ENCODE measurements at regions not wholly inside any gene's neighbourhood (a gene's known extent, or its start where the extent isn't known, plus 50 kb on each side); places are given as distances from the start of the nearest gene placed in this dataset.

GRCh38 chr20:50258790-50259483, 68.3 kb downstream of the CEBPB start:
- DNase-seq = no peak

- DNase-seq = peak; percentile 39
These were observed 69.3 kb downstream of the CEBPB start for GRCh38 chr20:50259705-50260478.

- peak; percentile 54 for DNase-seq
These were observed 70.0 kb downstream of the CEBPB start for GRCh38 chr20:50260479-50261221.

DNA sequence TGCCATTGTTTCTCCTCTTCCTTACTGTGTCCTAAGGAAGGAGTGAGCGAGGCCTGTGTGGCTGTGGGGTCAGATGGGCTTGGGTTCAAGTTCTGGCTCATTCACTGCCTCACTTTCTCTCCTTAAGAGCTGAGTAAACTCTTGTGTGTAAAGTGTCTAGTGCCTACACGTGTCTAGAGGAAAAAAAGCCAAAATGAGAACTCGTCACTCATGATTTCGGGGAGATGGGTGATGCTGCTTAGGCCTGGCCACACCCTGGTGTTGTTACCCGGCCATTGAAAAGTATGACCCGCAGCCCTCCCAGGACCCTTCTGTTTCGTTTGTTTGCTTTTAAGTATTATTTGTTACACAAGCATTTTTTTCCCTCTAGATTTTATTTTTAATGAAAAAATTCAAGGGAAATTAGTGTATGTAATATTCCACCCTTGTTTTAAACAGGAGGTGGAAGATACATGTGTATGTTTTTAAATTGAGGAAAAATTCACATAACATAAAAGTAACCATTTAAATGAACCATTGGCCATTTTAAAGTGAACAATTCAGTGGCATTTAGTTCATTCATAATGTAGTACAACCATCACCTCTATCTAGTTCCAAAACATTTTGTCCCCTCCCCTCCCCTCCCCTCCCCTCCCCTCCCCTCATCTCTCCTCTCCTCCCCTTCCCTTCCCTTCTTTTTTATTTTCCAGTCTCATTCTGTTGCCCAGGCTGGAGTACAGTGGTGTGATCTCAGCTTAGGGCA, 71.0 kb downstream of the CEBPB start:
- no peak for DNase-seq

- no peak for DNase-seq
These were observed 73.2 kb downstream of the CEBPB start for GRCh38 chr20:50263831-50264230.

GRCh38 chr20:50264534-50265145, 74.0 kb downstream of the CEBPB start:
- no peak for DNase-seq

- DNase-seq = no peak
These were observed 74.8 kb downstream of the CEBPB start for GRCh38 chr20:50265245-50265946.

GRCh38 chr20:50266293-50267040, 75.8 kb downstream of the CEBPB start:
- no peak for DNase-seq

DNA sequence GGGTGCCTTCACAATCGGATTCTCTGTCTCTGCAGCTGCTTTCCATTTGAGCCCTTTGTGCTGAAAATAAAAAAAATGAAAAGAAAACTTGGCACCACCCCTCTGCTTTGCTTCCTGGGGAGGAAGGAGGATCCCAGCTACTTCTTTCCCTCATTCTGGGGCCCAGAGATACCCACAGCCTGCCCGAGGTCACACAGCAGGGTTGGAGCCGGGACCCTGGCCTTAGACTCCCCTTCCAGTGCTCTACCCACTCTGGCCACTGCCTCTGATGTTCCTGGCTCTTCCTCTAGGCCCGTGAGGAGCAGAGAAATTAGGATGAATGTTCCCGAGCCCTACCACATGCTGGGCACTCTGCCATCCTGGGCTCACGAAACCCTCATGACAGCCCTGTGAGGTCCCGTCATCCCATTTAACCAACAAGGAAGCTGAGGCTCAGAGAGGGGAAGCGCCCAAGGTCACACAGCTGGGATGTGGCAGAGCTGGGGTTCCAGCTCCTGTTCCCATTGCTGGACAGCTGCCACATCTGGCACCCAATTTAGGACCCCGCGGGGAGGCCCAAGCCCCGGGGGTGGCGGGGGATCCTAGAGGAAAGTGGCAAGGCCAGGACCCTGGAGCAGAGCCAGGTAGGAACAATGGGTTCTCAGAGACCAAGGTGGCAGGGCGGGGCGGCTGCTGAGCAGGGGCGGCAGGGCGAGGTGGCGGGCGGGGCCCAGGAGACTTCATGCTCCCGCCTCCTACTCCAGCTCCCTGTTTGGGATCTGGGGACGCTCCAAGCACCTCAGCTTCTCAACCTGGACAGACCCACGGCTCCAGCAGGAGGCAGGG, 76.6 kb downstream of the CEBPB start:
- no peak for DNase-seq

DNA sequence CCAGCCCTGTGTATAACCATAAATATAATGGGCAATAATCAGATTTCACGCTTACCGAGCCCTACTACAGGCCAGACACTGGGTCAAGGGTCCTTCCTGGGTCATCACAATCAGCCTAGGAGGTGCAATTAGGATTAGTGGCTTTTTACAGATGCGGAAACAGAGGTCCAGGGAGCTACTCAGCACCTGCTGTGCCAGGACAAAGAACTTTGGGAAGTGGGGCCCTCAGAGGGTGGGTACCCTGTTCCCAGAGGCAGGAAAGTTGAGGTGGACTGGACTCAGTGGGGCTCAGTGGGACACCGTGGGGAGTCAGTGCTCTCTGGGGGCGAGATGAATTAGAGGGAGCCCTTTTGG, 77.2 kb downstream of the CEBPB start:
- no peak for DNase-seq

DNA sequence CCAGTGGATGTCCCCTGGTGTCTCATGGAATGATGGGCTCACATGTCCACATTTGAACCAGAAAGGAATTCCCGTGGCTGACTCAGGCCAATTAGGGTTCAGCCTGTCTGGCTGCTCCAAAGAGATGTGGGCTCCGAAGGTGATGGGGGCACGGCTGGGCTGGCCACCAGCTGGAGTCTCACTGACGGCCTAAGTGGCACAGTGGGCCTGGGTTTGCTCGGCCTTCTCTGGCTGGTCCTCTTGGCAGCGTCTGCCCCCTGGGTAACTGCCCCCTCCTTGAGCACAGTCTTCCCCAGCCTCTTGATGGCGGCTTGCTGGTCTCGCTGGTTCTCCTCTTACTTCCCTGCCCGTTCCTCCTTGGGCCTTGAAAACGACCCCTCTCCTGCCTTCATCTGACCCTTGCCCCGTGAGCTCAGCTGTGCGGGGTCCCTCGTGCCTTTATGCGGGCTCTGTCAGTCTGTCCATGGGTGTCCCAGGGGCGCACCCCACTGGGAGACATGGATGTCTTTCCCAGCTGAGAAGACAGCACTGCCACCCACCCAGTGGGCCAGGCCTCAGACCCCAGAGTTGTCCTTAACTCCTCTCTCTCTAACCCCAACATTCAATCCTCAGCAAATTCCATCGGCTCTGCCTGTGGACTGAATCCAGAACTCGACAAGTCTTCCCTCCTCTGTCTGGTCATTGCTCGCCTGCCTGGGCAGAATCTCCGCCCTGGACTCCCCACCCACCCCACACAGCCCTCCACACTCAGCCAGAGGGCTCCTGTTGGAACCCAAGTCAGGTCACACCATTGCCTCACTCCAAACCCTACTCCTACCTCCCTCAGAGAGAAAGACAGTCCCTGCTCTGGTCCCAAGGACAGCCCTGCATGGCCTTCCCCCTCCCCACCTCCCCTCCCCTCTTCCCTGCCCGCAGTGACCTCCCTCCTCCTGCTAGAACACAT, 78.7 kb downstream of the CEBPB start:
- DNase-seq = no peak

DNA sequence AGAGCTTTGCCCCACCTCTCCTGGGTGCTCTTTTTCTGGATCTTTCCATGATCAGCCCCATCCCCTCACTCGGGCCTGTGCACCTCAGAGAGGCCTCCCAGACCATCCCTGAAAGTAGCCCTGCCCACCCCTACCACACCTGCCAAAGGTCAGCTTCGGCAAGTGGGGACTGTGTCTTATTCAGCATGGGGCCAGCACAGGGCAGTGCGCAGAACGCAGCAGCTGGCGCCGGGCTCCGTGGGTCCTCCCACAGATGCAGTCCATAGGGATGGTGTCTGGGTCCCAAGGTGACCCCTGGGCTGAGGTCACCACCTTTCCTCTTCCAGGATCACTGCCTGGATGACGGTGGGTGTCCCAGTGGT, 79.4 kb downstream of the CEBPB start:
- DNase-seq = no peak

DNA sequence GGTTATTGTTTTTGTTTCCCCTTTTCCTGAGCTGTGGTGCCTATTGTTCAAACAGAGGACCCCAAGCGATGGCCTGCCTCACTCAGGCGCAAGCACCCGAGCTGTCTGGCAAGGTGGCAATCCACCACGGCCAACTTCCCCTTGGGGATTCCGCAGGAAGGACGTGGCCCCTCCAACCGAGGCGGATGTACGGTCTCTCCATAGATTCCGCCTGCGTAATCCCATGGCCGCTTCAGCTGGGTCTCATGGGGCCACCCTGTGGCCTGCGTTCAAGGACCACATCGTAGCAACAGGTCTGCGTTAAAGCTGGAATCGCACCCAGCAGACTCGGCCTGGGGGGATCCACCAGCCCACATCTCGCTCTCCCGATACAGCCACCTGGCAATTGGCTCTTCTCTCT, 79.9 kb downstream of the CEBPB start:
- DNase-seq = no peak

GRCh38 chr20:50271176-50271575, 80.5 kb downstream of the CEBPB start:
- no peak for DNase-seq

DNA sequence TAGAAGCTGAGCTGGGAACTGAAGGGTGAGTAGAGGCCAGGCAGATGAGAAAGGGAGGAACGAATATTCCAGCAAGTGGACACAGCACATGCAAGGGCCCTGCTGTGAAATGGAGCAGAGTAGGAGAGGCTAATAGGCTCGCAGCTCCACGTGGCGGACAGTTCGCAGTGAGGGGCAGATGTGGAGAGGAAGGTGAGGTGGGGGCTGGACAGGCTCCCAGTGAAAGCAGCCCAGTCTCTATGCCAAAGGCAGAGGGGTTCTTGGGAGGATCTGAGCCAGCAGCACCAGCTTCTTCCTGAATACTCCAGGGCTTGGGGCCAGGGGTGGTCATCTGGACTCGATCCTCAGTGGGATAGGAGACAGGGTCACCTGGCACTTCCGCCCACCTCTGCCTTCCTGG, 81.0 kb downstream of the CEBPB start:
- no peak for DNase-seq

- DNase-seq = no peak
These were observed 81.5 kb downstream of the CEBPB start for GRCh38 chr20:50272030-50272723.

DNA sequence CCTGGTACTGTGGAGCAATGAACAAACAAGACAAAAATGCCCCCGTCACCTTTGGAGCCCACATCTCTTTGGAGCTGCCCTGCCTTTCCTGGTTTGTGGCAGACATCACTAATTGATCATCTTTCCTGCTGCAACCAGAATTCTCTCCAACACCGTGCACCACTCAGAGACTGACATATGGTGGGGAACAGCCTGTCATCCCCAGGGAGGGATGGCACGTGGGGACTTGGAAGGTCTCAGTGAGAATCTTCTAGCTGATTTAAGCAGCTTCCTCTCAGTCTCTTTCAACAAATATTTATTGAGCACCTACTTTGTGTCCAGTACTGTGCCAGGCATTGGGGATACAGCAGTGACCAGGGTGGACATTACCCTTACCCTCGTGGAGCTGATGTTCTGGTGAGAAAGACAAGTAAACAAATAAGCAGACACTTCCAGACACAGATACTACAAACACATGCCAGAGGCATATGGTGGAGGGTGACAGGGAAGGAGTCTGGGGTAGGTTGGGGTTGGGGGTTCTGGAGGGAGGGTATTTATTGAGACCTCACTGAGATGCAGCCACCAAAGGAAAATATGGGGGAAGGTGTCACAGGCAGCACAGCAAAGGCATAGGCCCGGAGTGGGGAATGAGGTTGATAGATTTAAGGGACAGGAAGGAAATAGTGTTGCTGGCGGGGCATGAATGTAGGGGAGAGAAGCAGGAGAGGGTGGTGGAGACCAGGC, 82.3 kb downstream of the CEBPB start:
- DNase-seq = no peak

All from NCI-H510A treated with DMSO at 0.1 percent for 48 hours (cell line).